ENCODE measurements at regions not wholly inside any gene's neighbourhood (a gene's known extent, or its start where the extent isn't known, plus 50 kb on each side); places are given as distances from the start of the nearest gene placed in this dataset.

- no peak for TF ChIP-seq GABPA (IDR thresholded peaks at IDR 0.05; ENCODE audit: low read depth)
Measured at GRCh38 chr5:52449516-52449915, 338.2 kb upstream of the ITGA1 start (continued).

- H3K36me3 ChIP-seq (replicated peaks in 1 of 2; ENCODE audit: control insufficient read depth in 1 of 2, insufficient read depth in 2 of 2, low read length in 1 of 2), result no peaks in the 10 kb centered on the region
- no peak overlapping the region for H2AFZ ChIP-seq (ENCODE audit: low read depth)
- H3K9me3 ChIP-seq, result no peaks in the 10 kb centered on the region
- no peaks in the 10 kb centered on the region for H4K20me1 ChIP-seq (ENCODE audit: insufficient read depth)
- H3K27ac ChIP-seq (ENCODE audit: low read depth in 2 of 2, low read length in 1 of 2), result no peak overlapping the region
- 51% methylated on average over 1 of the region's 1 CpG for WGBS (ENCODE audit: low lambda C conversion rate)
- H3K9me2 ChIP-seq, result no peaks in the 10 kb centered on the region
- H3K27me3 ChIP-seq (ENCODE audit: insufficient read depth), result no peaks in the 10 kb centered on the region
- H3K9ac ChIP-seq, result no peak overlapping the region
- DNase-seq, result no peak
- H3K4me3 ChIP-seq (ENCODE audit: low read depth in 2 of 2, low read length in 1 of 2), result no peak overlapping the region
- TF ChIP-seq TAF1 (IDR thresholded peaks at IDR 0.05; ENCODE audit: borderline replicate concordance, low read depth, low read length) (no peak), EP300 (IDR thresholded peaks at IDR 0.05; ENCODE audit: borderline replicate concordance in 1 of 2, low read depth in 1 of 2, low read length in 1 of 2) (no peak), FOSL2 (IDR thresholded peaks at IDR 0.05; ENCODE audit: borderline replicate concordance, low read depth) (no peak), RXRA (IDR thresholded peaks at IDR 0.05; ENCODE audit: borderline replicate concordance, low read depth) (no peak), ELF1 (IDR thresholded peaks at IDR 0.05) (no peak), JUND (IDR thresholded peaks at IDR 0.05) (no peak), ZBTB33 (IDR thresholded peaks at IDR 0.05; ENCODE audit: borderline replicate concordance, low read depth) (no peak), YY1 (IDR thresholded peaks at IDR 0.05; ENCODE audit: low read depth) (no peak), RFX5 (IDR thresholded peaks at IDR 0.05; ENCODE audit: low read length) (no peak), CHD2 (IDR thresholded peaks at IDR 0.05; ENCODE audit: low read length, partially characterized antibody) (no peak), IRF3 (IDR thresholded peaks at IDR 0.05; ENCODE audit: low read depth, low read length) (no peak), NRF1 (IDR thresholded peaks at IDR 0.05; ENCODE audit: low read depth, low read length) (no peak), SMC3 (IDR thresholded peaks at IDR 0.05; ENCODE audit: low read depth, low read length) (no peak), REST (IDR thresholded peaks at IDR 0.05; ENCODE audit: low read depth, low read length) (no peak)
- no peaks in the 10 kb centered on the region; a peak in 1 of 4 replicates for H3K4me1 ChIP-seq (ENCODE audit: control insufficient read depth in 1 of 2, insufficient read depth in 2 of 2, low read depth in 1 of 2, low read length in 1 of 2)
- ChIA-PET CTCF (interaction anchor here (0.6 to 2.0 kb wide), 3 partner anchors 15 to 1029 kb away, joined by 3 to 4 read pairs (median 3); no protein-coding TSS in a partner anchor), POLR2A (no interaction called here)
- no peaks in the 10 kb centered on the region for H3K79me2 ChIP-seq (ENCODE audit: insufficient read depth)
- no peaks in the 10 kb centered on the region for H3F3A ChIP-seq (replicated peaks; ENCODE audit: insufficient read depth)
- no peak overlapping the region for H3K4me2 ChIP-seq
Measured at GRCh38 chr5:52452098-52452497, 335.6 kb upstream of the ITGA1 start.
